Subcutaneous abdominal adipose tissue (tissue), 5 donors: ENCODE measurements at regions not wholly inside any gene's neighbourhood (a gene's known extent, or its start where the extent isn't known, plus 50 kb on each side); places are given as distances from the start of the nearest gene placed in this dataset.
"Not testable (repeated sequence)": the region's sequence is repeated elsewhere in the genome, so short reads cannot be mapped to it uniquely, and the experiment has no call there.

Experiments used
- H3K27ac ChIP-seq: one replicate; pipeline ENCODE4 v1.7.0; 2013; ENCODE audit warnings: low read depth, mild to moderate bottlenecking, inconsistent platforms, low read length, moderate library complexity
- H3K27me3 ChIP-seq, 5 donors: one replicate each; pipeline ENCODE4 v1.7.0; 2013; ENCODE audit warnings: low read length in 5 of 5, inconsistent platforms in 1 of 5; ENCODE audit not compliant: control insufficient read depth in 5 of 5, insufficient read depth in 4 of 5
- H3K36me3 ChIP-seq, 5 donors: one replicate each; pipeline ENCODE4 v1.7.0; 2013; ENCODE audit warnings: low read length in 5 of 5; ENCODE audit not compliant: control insufficient read depth in 5 of 5, insufficient read depth in 5 of 5
- H3K4me1 ChIP-seq, 5 donors: one replicate each; pipeline ENCODE4 v1.7.0; 2013; ENCODE audit warnings: low read length in 5 of 5, mild to moderate bottlenecking in 3 of 5, moderate library complexity in 1 of 5; ENCODE audit not compliant: control insufficient read depth in 5 of 5, insufficient read depth in 5 of 5
- H3K4me3 ChIP-seq, 5 donors: one replicate each; pipeline ENCODE4 v1.7.0; 2013; ENCODE audit warnings: low read length in 5 of 5, low read depth in 1 of 5
- H3K9ac ChIP-seq, 5 donors: one replicate each; pipeline ENCODE4 v1.7.0; 2013; ENCODE audit warnings: low read length in 5 of 5, mild to moderate bottlenecking in 4 of 5, moderate library complexity in 3 of 5
- H3K9me3 ChIP-seq, 5 donors: one replicate each; pipeline ENCODE4 v1.7.0; 2013; ENCODE audit warnings: low read length in 5 of 5; ENCODE audit not compliant: control insufficient read depth in 5 of 5
- donor health status: healthy.
- donor health status: healthy.
- donor health status: healthy.
- donor health status: healthy.
- donor health status: healthy.

DNA sequence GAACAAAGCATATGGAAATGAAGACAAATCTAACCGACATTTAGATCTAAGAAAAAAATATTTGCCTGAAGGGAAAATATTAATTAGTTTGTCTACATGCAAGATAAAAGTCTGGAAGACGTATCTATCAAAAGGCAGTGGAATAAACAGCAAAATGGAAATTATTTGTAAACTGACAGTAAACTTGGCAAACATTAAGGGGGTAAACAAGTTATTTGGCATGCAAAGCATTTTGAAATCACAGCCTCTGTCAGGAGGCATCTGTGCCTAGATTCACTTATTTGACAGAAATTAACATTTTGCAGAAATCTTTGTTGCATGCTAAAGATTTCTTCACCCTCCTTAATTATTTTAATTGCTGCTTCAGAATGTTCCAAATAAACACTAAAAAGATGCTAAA is 1065.8 kb upstream of the POU3F4 start:
- H3K4me1 ChIP-seq, result no peaks in the 10 kb centered on the region
- H3K36me3 ChIP-seq, result no peaks in the 10 kb centered on the region
- H3K9ac ChIP-seq, result no peak overlapping the region
- H3K27ac ChIP-seq, result no peak overlapping the region
- H3K27me3 ChIP-seq, result peaks cover 0 to 10% (median 0%) of the 10 kb centered on the region in 5 donors
- no peak overlapping the region for H3K4me3 ChIP-seq
- peaks cover 0 to 3% (median 0%) of the 10 kb centered on the region in 5 donors for H3K9me3 ChIP-seq

DNA sequence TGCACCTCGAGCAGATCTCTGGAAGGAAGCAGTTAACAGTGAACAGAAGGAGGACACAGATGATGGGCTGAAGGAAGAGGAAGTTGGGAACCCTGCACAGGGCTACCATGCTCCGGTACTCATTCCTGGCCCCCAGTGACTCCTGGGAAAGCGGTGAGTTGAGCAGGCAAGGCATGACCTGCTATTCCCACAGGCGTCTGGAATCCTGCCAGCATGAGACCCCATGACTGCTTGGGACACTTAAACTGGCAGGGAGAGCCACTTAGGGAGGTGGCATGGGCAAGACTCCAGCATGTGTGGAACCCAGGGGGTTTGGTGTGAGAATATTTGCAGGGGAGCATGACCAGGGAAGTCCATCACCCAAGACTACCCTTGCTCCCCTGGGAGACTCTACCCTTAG is 1056.4 kb upstream of the POU3F4 start:
- H3K36me3 ChIP-seq, result no peaks in the 10 kb centered on the region
- peaks cover 0 to 5% (median under 1%) of the 10 kb centered on the region in 5 donors for H3K9me3 ChIP-seq
- no peak overlapping the region for H3K4me3 ChIP-seq
- no peak overlapping the region for H3K9ac ChIP-seq
- no peak overlapping the region for H3K27ac ChIP-seq
- H3K4me1 ChIP-seq, result no peaks in the 10 kb centered on the region
- H3K27me3 ChIP-seq, result peaks cover 0 to 3% (median 0%) of the 10 kb centered on the region in 5 donors

DNA sequence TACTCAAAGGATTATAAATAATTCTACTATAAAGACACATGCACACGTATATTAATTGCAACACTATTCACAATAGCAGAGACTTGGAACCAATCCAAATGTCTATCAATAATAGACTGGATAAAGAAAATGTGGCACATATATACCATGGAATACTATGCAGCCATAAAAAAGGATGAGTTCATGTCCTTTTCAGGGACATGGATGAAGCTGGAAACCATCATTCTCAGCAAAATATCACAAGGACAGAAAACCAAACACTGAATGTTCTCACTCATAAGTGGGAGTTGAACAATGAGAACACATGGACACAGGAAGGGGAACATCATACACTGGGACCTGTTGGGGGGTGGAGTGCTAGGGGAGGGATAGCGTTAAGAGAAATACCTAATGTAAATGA is 1052.2 kb upstream of the POU3F4 start:
- H3K4me1 ChIP-seq, H3K9me3 ChIP-seq, H3K4me3 ChIP-seq, H3K27ac ChIP-seq, H3K36me3 ChIP-seq, H3K9ac ChIP-seq, H3K27me3 ChIP-seq: not testable (repeated sequence)

DNA sequence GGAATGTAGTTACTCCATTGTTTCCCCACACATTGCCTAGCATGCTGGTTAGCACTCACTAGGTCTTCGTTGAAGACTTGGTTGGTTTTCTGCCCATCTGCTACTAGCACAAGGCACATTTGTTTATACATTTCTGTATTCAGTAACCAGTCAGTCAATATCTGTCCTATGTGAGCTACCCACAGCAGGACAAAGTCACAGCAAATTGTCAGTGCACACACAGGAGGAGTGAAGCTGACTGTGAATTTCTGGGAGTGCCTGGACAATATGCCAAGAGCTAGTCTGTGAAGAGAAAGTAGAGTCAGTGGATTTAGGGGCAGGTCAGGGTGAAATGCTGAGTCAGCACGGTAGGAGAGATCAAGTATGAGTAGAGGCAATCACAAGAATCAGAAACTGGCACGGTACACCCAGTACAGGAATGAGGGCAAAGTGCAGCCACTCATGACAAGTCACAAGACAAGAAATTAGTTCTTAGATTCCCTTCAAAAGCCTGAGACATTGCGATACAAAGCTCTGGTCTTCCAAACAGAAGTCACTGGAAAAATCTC is 1049.8 kb upstream of the POU3F4 start:
- Histone ChIP-seq H3K4me1 (peaks cover 0 to 5% (median 0%) of the 10 kb centered on the region in 5 donors), H3K9ac (no peak overlapping the region), H3K27ac (no peak overlapping the region), H3K27me3 (no peaks in the 10 kb centered on the region), H3K36me3 (no peaks in the 10 kb centered on the region), H3K9me3 (peaks cover 0 to 4% (median 0%) of the 10 kb centered on the region in 5 donors), H3K4me3 (peak overlapping the region in 1 of 5 donors; percentile 31)

DNA sequence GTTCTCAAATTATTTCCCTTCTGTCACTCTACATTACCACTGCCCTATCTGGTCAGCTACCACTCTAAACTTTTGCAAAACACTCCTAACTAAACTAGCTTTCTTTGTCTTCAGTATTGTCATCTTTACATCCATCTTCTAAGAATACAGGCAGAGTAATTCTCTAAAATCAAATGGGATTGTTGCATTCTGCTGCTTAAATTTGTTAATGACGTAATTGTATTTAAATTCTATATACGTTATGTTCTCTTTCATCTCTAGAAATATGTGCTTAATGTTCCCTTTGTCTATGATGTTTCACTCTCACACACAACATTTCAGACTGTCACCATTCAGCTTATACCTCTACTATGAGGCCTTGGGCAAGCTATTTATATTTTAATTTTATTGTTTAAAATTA is 1041.1 kb upstream of the POU3F4 start:
- Histone ChIP-seq H3K27ac (no peak overlapping the region), H3K9me3 (no peaks in the 10 kb centered on the region), H3K27me3 (no peaks in the 10 kb centered on the region), H3K36me3 (no peaks in the 10 kb centered on the region), H3K4me1 (no peaks in the 10 kb centered on the region), H3K9ac (no peak overlapping the region), H3K4me3 (no peak overlapping the region)
